RCC 7860 (cell line): ENCODE measurements at regions not wholly inside any gene's neighbourhood (a gene's known extent, or its start where the extent isn't known, plus 50 kb on each side); places are given as distances from the start of the nearest gene placed in this dataset.
"Not testable (repeated sequence)": the region's sequence is repeated elsewhere in the genome, so short reads cannot be mapped to it uniquely, and the experiment has no call there.

Experiments used
- DNase-seq: peaks from one replicate; pipeline ENCODE4 v3.0.0-alpha.2; 2015; ENCODE audit warnings: low spot score
- FAIRE-seq: peaks from 2 replicates; lab custom pipeline; 2012; peaks lifted over from hg19 to GRCh38; lab: Jason Lieb, UNC

GRCh38 chr2:14750433-14750832 is 117.9 kb downstream of the LRATD1 start:
- DNase-seq (no peak), FAIRE-seq (no peak)

DNA sequence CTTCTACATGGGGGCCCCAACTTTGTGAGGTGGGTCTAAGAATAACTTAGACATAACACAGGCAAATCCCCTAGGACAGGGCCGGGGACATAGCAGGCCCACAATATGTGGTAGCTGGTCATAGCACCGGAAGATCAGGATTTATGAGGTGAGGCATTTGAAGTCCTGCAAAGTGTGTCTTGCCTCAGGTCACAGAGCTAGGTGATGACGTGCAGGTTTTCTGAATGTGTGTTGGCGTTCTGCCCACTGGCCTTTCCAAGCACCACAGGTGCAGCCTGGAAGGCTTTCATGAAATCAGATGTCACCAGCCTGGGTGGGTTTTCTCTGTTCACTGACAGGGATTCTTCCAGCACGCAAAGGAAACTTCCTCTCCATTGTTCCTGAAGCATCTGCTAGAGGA is 119.1 kb downstream of the LRATD1 start:
- FAIRE-seq (no peak), DNase-seq (no peak)

- DNase-seq (no peak), FAIRE-seq (no peak)
Measured at GRCh38 chr2:14752295-14752694, 119.8 kb downstream of the LRATD1 start.

DNA sequence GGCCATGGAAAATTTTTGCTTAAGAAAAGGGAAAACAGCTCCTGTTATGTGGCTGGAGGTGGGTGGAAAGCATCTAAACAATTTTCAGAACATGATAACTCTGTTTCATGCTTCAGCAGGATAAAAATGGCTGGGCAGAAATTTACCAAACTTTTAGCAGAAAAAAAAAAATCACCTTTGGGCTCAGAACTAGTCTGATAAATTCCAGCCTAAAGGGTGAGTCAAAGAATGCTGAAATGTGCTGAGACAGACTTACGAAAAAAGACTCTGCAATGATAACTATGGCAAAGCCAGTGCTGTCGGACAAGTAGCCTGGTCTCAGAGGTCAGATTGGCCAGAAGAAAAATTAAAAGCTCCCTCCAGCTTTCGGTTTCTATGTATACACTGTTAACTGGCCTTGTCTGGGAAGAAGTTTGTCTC is 123.6 kb downstream of the LRATD1 start:
- no peak for FAIRE-seq
- DNase-seq: no peak

GRCh38 chr2:14756981-14757657 is 124.6 kb downstream of the LRATD1 start:
- DNase-seq (peak; percentile 74), FAIRE-seq (peak; percentile 77)

DNA sequence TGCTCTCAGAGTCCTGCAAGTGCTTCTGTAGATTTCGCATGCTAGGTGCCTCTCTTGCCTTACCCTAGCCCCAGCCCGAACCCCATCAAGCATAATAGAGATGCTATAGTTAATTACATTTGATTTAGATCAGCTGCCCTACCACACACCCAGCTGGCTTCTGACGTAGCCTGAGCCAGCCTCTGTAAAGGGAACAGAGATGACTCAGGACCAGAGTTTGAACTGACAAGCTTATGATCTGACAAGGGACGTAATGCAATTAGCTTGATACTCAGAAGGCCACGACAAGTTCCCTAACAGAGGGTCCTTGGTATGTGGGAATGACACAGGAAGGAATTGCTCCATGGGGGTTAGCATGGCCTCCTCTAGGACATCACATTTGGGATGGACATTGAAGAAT is 126.6 kb downstream of the LRATD1 start:
- DNase-seq (no peak), FAIRE-seq (no peak)

GRCh38 chr2:14760169-14760568 is 127.7 kb downstream of the LRATD1 start:
- no peak for DNase-seq
- FAIRE-seq: no peak

DNA sequence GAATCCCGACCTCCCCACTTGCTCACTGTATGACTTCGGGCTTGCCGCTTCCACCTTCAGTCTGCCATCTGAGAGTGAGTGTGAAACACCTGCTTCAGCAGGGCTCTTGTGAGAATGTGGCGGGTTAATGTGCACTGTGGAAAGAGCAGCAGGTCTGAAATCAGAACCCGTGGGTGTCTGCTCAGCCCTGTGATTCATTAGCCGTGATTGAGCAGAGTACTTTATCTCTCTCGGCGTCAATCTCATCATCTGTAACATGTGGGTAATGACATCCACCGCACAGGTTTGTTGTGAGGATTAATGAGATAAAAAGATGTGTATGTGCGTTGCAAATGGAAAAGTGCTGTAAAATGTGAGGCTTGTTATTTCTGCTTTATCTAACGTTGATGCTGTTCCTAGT is 128.6 kb downstream of the LRATD1 start:
- FAIRE-seq: no peak
- DNase-seq: no peak

DNA sequence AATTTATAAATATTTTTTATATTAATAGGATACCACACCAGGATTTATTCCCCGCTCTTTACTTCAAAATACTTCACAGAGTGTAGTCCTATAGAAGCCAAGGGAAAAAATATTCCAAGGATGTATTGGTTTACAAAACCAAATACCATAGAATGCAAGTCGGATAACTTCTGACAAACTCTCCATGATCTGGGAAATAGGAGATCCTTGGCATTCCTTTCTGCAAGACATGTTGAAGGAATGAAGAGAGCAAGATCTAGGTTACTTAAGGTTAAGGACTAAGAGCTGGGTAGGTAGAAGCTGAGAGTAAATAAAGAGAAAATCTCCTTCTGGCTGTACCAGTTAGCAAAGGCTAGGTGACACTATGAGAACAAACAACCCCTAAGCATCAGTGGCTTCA is 141.2 kb downstream of the LRATD1 start:
- FAIRE-seq (no peak), DNase-seq (no peak)

DNA sequence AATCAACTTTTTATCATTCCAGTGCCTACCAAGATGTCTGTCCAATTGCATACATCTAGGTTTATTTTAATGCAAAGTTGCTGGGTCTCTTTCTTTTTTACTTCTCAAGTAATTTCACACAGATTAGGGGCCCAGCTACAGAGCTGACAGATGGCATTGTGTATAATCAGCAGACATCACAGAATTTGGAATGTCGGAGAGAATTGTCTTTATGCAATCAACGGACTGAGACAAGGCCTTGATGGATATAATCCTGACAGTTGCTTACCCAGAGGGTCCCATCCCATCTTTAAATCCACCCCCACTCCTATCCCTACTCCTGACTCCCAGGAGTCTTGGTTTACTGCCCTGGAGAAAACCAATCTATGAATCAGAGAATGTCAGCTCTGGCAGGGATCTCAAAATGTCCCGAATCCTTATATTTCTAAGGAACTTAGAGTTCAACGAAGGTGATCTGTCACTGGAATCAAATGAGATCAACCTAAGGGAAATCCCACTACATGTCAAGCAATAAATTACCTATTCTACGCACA is 142.0 kb downstream of the LRATD1 start:
- DNase-seq: no peak
- FAIRE-seq: no peak

DNA sequence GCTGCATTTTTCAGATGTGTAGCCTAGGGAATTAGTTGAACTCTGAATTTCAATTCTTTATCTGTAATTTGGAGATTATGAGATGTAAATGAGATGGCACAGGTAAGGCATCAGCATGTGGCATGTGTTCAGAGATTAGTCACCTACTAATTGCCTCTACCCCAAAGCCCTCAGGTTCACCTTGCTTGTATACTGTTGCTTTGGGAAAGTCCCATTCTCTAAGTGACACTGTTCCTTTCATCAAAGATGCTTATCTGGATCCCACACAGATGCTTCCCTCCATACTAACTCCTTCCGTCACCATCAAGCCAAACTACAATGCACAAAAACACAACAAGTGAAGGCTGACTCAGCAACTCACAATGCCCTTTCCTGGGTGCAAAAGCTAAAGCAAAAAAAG is 143.7 kb downstream of the LRATD1 start:
- DNase-seq (no peak), FAIRE-seq (no peak)

GRCh38 chr2:14778015-14778414 is 145.5 kb downstream of the LRATD1 start:
- DNase-seq: peak; percentile 40

GRCh38 chr2:14779252-14779651 is 146.7 kb downstream of the LRATD1 start:
- DNase-seq: no peak

More at GRCh38 chr2:14778015-14778414, 145.5 kb downstream of the LRATD1 start:
- FAIRE-seq: no peak

DNA sequence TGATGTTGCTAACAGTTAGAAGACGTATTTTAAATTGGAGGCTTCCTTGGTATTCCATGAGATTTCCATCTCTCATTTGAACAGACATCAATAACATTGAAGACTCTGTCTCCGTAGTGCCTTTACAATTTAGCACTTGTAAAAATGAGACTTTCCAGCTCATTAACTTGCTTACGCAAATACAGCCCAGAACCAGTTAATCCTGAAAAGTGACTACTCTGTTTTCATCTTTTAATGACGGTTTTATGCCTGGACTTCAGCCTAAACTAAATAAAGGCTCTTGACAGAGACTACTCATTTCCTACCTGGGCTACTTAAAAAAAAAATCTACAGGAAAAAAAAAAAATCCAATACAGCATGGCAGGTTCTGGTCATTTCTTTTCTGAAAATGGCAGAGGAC is 148.6 kb downstream of the LRATD1 start:
- FAIRE-seq: no peak

More at GRCh38 chr2:14779252-14779651, 146.7 kb downstream of the LRATD1 start:
- no peak for FAIRE-seq

DNA sequence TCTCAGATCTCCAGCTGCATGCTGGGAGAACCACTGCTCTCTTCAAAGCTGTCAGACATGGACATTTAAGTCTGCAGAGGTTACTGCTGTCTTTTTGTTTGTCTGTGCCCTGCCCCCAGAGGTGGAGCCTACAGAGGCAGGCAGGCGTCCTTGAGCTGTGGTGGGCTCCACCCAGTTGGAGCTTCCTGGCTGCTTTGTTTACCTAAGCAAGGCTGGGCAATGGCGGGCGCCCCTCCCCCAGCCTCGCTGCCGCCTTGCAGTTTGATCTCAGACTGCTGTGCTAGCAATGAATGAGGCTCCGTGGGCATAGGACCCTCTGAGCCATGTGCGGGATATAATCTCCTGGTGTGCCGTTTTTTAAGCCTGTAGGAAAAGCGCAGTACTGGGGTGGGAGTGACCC is 156.3 kb downstream of the LRATD1 start:
- not testable (repeated sequence) for DNase-seq, FAIRE-seq

More for the DNA sequence above, 148.6 kb downstream of the LRATD1 start:
- DNase-seq: no peak

DNA sequence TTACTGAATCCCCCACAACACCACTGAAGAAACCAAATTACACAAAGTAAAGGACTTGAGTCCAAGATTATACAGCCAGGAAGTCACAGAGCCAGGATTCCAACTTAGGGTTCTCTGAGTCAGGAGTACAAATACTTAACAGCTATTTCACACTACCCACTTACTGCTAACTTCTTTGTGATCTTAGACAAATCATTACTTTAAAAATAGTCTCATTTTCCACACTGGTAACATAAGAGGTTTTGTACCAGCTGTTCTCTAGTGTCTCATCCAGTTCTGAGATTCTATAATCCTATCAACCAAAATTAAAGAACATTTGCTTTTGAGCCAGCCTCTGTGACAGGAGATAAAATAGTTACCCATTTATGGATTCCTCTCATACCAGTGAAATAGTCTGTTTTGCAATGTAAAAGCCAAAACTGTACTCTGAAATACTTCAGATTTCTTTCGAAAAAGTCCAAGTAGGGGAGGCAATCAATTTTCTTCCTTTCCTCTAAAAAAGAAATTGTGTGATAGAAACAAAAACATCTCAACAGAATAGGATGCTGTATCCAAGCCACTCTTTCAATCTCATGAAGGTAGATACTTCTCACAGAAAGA is 157.6 kb downstream of the LRATD1 start:
- no peak for FAIRE-seq
- no peak for DNase-seq

GRCh38 chr2:14803994-14804393 is 171.5 kb downstream of the LRATD1 start:
- FAIRE-seq (no peak), DNase-seq (no peak)

DNA sequence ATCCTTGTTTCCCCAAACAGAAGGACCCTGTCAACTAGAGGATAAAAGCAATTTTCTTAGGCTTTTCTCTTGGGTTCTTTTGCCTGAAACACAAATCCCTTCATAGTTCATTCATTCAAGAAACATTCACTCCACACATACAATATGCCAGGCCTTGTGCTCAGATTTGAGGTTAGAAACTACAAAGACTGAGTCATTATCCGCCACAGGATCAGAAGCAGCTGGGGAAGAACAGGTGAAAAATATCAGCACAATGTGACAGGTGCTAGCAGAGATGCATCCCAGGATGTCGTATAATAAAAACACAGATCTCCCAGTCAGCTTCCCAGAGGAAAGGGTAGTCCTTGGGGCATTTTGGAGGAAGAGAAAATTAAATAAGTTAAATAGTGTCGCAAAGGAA is 172.4 kb downstream of the LRATD1 start:
- no peak for FAIRE-seq
- DNase-seq: no peak

DNA sequence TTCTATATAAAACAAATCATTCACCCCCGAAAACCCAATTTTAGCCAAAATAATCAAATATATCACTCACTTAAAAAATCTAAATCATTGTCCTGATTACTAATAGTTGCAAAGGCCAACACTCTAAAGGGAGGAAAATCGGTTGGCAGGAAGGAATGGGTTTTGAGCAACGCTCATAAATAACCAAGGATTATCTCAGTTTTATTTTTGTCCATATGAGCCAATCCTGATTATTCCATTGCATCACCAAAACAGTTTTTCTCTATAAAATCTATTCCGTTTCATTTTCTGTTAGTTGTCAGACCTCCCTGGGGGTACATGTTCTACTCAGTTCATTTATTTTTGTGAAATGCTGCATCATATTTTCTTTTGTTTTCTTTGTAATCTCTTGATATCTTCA is 174.1 kb downstream of the LRATD1 start:
- DNase-seq: no peak
- no peak for FAIRE-seq

- no peak for DNase-seq
- FAIRE-seq: no peak
Measured at GRCh38 chr2:14815201-14815600, 182.7 kb downstream of the LRATD1 start.

DNA sequence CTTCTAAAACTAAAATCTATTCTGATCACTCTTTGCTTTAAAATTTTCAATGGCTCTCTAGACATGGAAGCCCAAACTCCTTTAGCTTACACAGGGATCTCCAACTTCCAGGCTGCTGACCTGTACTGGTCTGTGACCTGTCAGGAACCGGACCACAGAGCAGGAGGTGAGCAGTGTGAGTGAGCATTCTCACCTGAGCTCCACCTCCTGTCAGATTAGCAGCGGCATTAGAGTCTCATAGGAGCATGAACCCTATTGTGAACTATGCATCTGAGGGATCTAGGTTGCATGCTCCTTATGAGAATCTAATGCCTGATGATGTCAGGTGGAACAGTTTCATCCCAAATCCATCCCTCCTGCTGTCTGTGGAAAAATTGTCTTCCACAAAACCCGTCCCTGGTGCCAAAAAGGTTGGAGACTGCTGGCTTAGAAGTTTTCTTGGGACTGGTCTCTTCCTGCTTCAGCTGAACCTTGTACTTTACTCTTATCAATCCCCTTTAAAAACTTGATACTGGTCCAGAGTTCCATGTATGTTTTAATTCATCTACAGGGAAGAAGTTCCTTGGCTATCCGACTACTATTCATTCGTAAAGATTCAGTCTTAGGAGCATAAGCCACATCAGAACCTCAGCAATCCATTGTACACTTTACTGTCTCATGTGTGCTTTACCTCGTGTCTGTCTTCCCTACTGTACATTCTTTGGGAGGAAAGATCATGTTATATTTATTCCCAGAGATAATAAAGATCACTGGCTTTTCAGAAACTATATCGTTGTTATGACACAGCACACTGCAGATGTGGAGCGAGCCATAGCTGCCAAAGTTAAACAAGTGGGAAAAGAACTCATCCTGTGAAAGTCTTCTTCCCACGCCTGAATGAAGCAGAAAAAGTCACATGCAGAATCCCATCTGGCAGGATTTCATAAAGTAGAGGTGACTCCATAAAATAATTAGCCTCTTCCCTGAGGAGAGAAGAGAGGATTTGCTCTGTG is 183.8 kb downstream of the LRATD1 start:
- FAIRE-seq: no peak
- no peak for DNase-seq
